OCI-LY3 (cell line): ENCODE measurements at regions not wholly inside any gene's neighbourhood (a gene's known extent, or its start where the extent isn't known, plus 50 kb on each side); places are given as distances from the start of the nearest gene placed in this dataset.

Source experiments
- CTCF ChIP-seq: fragments of 200-600, 300-600 bp; sonication (generic); IDR thresholded peaks from 2 replicates; pipeline ENCODE4 v1.5.1; 2014; ENCODE audit warnings: antibody characterized with exemption, low read length, low read depth
- EZH2phosphoT487 ChIP-seq: fragments of 200-600 bp; shearing (Covaris generic); IDR thresholded peaks from 2 replicates; pipeline ENCODE4 v1.6.1; 2018; ENCODE audit warnings: antibody characterized with exemption, mixed run types, low read depth

DNA sequence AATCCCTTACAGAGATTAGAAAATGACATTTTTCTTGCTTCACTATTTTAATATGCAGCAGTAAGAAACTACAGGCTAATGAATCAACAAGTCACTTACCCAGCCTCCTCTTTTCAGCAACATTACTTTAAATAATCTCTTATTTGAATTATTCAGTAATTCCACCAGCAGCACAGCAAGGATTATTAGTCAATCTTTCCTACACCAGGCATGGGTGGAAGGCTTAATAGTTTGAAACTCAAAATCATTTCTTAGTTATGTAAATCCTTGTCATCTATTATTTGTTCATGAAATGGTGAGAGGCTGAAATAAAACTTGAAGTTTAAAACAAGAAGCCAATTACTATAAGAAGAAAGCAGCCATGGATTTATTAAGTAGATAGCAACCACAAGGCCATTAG, 530.5 kb downstream of the KCNA4 start:
- TF ChIP-seq CTCF (no peak), EZH2phosphoT487 (no peak)
